ENCODE measurements at regions not wholly inside any gene's neighbourhood (a gene's known extent, or its start where the extent isn't known, plus 50 kb on each side); places are given as distances from the start of the nearest gene placed in this dataset.

GRCh38 chr21:25341981-25342380 lies 265.3 kb downstream of the MRPL39 start:
- in situ Hi-C loops (cut with HindIII; ENCODE audit: low sequenced_read_pairs) = no loop called here
- H3K4me3 ChIP-seq (ENCODE audit: low read depth, low read length) = no peak overlapping the region
- TF ChIP-seq CTCF (IDR thresholded peaks at IDR 0.05; ENCODE audit: low read depth, low read length) = no peak
- no peak for DNase-seq (ENCODE audit: low read depth, low spot score)

GRCh38 chr21:25338415-25338814 lies 268.9 kb downstream of the MRPL39 start:
- no peak for TF ChIP-seq CTCF (IDR thresholded peaks at IDR 0.05; ENCODE audit: low read depth, low read length)
- in situ Hi-C loops (cut with HindIII; ENCODE audit: low sequenced_read_pairs) = no loop called here
- no peak overlapping the region for H3K4me3 ChIP-seq (ENCODE audit: low read depth, low read length)
- DNase-seq (ENCODE audit: low read depth, low spot score) = no peak

GRCh38 chr21:25334046-25334730 lies 273.1 kb downstream of the MRPL39 start:
- TF ChIP-seq CTCF (IDR thresholded peaks at IDR 0.05; ENCODE audit: low read depth, low read length) = no peak
- DNase-seq (ENCODE audit: low read depth, low spot score) = no peak
- H3K4me3 ChIP-seq (ENCODE audit: low read depth, low read length) = no peak overlapping the region
- in situ Hi-C loops (cut with HindIII; ENCODE audit: low sequenced_read_pairs) = no loop called here

- DNase-seq (ENCODE audit: low read depth, low spot score) = no peak
- in situ Hi-C loops (cut with HindIII; ENCODE audit: low sequenced_read_pairs) = no loop called here
- H3K4me3 ChIP-seq (ENCODE audit: low read depth, low read length) = no peak overlapping the region
- TF ChIP-seq CTCF (IDR thresholded peaks at IDR 0.05; ENCODE audit: low read depth, low read length) = no peak
Measured at GRCh38 chr21:25331286-25331685, 276.0 kb downstream of the MRPL39 start.

GRCh38 chr21:25330266-25330665 lies 277.0 kb downstream of the MRPL39 start:
- DNase-seq (ENCODE audit: low read depth, low spot score) = peak; percentile 66
- no peak for TF ChIP-seq CTCF (IDR thresholded peaks at IDR 0.05; ENCODE audit: low read depth, low read length)
- in situ Hi-C loops (cut with HindIII; ENCODE audit: low sequenced_read_pairs) = no loop called here
- H3K4me3 ChIP-seq (ENCODE audit: low read depth, low read length) = no peak overlapping the region

- no peak overlapping the region for H3K4me3 ChIP-seq (ENCODE audit: low read depth, low read length)
- TF ChIP-seq CTCF (IDR thresholded peaks at IDR 0.05; ENCODE audit: low read depth, low read length) = no peak
- peak; percentile 64 for DNase-seq (ENCODE audit: low read depth, low spot score)
- in situ Hi-C loops (cut with HindIII; ENCODE audit: low sequenced_read_pairs) = no loop called here
Measured at GRCh38 chr21:25329227-25329825, 278.0 kb downstream of the MRPL39 start.
